HG02870 (cell line): ENCODE measurements at regions not wholly inside any gene's neighbourhood (a gene's known extent, or its start where the extent isn't known, plus 50 kb on each side); places are given as distances from the start of the nearest gene placed in this dataset.
"Not testable (repeated sequence)": the region's sequence is repeated elsewhere in the genome, so short reads cannot be mapped to it uniquely, and the experiment has no call there.

Experiments used
- ATAC-seq: cut with Tn5 transposase; IDR thresholded peaks from one replicate; pipeline ENCODE4 v1.9.1; 2021; ENCODE audit warnings: mild to moderate bottlenecking, moderate library complexity; ENCODE audit not compliant: unreplicated experiment

DNA sequence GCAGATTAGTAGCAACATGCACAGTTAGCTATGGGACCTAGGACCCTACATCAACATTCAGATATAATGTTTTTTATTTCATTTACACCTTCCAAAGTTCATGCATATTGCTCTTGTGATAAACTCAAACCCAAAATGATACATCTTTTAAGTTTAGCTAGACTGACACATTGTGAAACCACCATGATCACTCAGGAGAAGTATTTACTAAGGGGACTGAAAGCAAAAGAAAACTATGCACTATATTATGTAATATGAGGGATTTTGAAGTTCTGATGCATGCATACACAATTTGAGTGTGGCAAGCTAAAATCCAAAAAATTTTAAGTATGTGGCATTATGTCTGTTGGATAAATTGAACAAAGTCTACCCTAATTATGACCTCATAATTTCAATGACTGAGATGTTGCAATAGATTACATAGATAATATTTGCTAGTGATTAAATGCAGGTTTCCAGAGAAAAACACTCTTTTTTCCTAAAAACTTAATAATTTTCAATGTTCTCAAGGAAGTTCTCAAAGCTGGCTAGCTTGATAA, 914.8 kb upstream of the GRIA3 start:
- no peak for ATAC-seq

- no peak for ATAC-seq
These were observed 913.1 kb upstream of the GRIA3 start for GRCh38 chrX:122270809-122271494.

DNA sequence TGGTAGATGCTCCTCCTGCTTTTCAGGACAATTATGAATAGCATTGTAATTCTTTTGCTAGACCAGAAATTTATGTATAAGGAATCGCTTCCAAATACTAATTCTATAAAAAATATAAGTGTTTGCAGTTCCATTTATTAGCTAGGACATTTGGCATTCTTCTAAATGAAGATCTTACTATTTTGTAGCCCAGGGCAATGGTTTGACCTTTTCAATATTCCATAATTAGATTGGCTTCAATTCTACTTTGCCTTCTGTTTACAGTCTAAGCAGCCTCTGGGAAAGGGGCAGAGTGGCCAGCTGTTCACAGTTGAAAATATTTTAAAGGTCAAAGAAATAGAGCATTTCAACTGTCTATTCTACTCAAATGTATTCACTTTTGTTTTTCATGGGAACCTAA, 912.1 kb upstream of the GRIA3 start:
- ATAC-seq: no peak

DNA sequence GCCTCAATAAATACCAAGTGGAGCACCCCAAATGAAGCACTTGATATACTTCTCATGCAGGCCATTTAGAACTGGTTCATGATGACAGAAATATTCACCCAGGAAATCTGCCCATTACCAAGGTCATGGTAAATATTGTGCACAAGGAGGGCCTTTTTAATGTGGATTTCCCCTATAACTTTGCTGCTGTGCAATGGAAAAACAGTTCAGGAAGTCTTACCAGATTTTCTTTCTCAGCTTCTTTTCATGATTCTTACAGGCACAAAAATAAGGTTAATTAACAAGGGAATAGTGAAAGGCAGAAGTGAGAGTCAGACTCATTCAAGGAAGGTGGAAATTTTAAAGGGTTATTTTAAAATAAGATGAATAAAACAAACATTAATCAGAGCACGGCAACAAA, 904.3 kb upstream of the GRIA3 start:
- ATAC-seq: no peak

- not testable (repeated sequence) for ATAC-seq
These were observed 884.3 kb upstream of the GRIA3 start for GRCh38 chrX:122299822-122300221.

GRCh38 chrX:122301491-122301890, 882.6 kb upstream of the GRIA3 start:
- ATAC-seq: no peak

DNA sequence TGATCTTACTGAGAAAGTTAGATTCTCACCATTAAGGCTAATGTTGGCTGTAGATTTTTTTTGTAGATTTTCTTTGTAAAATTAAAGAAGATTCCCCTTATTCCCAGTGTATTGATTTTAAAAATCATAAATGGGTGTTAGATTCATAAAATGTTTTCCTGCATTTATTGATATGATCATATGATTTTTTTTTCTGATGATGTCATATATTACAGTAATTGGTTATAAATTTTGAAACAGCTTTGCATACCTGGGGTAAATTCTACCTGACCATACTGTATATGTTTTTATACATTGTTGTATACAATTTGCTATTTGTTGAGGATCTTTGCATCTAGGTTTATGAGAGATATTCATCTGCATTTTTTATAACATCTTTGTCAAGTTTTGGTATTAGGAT, 880.3 kb upstream of the GRIA3 start:
- no peak for ATAC-seq

DNA sequence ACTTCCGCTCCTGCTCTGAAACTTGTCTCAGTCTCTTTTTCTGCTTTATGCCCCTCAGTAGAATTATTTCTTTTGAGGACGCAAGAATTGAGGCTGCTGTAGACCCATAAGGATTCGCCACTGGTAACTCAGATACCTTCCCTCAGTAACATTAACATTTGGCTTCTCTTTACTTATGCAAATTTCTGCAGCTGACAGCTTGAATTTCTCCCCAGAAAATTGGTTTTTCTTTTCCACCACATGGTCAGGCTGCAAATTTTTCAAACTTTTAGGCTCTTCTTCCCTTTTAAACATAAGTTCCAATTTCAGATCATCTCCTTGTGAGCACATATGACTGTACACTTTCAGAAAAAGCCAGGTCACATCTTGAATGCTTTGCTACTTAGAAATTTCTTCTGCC, 839.3 kb upstream of the GRIA3 start:
- ATAC-seq: no peak

GRCh38 chrX:122363112-122363795, 820.8 kb upstream of the GRIA3 start:
- no peak for ATAC-seq

DNA sequence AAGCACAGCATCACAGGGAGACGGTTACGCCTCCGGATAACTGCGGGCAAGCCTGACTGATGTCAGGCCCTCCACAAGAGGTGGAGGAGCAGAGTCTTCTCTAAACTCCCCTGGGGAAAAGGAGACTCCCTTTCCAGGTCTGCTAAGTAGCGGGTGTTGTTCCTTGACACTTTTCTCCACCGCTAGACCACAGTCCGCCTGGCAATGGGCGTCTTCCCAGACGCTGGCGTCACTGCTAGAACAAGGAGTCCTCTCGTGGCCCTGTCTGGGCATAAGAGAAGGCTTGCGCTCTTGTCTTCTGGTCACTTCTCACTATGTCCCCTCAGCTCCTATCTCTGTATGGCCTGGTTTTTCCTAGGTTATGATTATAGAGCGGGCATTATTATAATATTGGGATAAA, 808.5 kb upstream of the GRIA3 start:
- not testable (repeated sequence) for ATAC-seq

- no peak for ATAC-seq
These were observed 795.1 kb upstream of the GRIA3 start for GRCh38 chrX:122389005-122389404.

DNA sequence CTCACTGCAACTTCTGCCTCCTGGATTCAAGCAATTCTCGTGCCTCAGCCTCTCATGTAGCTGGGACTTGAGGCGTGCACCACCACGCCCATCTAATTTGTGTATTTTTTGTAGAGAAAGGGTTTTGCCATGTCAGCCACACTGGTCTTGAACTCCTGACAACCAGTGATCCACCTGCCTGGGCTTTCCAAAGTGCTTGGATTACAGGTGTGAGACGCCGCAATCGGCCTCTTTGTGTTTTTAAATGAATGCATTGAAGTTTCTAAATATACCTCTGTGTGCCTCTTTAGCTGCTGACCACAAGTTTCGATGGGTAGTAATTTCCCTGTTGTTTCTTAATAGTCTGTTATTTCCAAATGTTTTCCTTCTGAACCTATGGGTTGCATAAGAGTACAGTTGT, 765.3 kb upstream of the GRIA3 start:
- no peak for ATAC-seq

DNA sequence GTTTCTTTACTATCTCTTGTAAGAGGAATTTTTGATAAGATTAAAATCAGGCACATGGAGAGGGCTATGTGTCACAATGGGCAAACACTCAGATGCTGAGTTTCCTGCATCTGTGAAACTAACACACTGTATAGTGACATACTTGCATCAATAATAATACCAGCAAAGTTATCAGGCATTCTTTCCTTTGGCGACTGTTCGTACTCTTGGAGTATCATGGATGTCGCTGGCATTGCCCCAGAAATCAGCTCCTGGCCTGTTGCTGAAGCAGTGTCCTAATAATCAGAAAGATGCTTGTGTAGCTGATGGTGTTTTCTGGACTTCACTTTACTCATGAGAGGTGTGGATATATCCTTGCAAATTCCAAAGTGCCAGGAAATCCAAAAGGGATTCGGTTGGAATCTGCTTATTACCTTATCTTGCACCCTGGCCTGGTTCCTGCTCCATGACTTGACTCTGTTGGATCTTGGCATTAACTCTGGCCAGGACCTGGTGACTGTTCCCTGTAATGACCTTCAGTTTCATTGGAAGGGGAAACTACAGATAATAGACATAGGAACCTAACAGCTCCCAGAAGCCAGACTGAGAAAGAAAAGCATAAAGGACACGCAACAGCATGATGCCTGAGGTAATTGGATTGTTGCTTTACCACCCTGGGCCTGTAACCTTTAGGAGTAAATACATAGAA, 762.5 kb upstream of the GRIA3 start:
- no peak for ATAC-seq

DNA sequence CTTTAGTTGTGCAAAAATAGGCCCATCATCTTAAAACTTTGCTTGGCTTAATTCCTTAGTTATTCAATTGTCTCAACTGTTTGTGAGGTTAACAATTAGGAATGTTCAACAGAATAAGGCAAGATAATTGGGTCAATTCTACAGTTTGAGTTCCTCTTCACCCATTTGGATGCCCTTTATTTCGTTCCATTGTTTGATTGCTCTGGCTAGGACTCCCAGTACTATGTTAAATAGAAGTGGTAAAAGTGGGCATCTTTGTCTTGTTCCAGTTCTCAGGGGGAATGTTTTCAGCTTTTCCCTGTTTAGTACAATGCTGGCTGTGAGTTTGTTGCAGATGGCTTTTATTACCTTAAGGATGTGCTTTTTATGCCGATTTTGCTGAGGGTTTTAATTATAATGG, 761.5 kb upstream of the GRIA3 start:
- no peak for ATAC-seq

DNA sequence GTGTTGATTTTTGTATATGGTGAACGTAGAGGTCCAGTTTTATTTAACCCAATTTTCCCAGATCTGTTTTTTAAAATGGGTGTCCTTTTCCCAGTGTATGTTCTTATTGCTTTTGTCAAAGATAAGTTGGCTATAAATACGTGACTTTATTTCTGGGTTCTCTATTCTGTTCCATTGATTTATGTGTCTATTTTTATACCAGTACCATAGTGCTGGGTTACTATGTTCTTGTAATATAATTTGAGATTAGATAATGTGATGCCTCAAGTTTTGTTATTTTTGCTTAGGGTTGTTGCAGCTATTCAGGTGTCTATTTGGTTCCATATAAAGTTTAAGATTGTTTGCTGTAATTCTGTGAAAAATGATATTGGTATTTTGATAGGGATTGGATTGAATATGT, 749.1 kb upstream of the GRIA3 start:
- no peak for ATAC-seq

DNA sequence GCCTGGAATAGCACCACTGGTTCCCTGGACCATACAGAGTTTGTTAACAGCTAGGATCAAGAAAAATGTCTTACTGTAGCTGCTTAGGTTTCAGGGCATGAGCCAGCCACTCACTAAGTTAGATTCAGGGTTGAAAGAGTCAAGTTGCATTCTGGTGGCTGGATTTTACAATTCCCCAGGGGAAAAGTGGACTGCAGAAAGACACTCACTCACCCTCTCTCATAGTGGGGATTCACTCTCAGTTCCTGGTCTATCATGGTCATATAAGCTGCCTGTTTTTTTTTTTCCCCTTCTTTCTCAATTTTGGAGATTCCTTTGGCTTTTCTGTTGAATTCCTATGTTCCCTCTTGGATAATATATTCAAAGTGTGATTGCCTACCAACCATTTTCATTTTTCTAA, 744.2 kb upstream of the GRIA3 start:
- no peak for ATAC-seq

DNA sequence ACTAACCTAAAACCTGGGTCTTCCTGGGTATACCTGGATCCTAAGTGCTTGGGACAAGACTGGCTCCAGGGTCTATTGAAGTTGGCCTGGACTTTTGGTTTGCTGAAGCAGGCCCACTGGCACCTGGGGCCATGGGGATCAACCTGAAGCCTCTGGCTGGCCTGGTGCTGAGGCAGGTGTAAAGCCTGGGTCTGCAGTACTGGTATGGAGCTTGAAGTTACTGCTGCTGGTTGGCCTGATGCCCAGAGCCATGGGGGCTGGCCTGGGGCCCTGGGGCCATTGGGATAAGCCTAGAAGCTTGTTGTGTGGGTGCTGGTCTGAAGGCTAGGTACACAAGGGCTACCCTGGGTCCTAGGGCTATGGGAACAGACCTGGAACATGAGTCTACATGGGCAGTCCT, 743.2 kb upstream of the GRIA3 start:
- ATAC-seq: no peak

- ATAC-seq: no peak
These were observed 742.6 kb upstream of the GRIA3 start for GRCh38 chrX:122441451-122441850.

DNA sequence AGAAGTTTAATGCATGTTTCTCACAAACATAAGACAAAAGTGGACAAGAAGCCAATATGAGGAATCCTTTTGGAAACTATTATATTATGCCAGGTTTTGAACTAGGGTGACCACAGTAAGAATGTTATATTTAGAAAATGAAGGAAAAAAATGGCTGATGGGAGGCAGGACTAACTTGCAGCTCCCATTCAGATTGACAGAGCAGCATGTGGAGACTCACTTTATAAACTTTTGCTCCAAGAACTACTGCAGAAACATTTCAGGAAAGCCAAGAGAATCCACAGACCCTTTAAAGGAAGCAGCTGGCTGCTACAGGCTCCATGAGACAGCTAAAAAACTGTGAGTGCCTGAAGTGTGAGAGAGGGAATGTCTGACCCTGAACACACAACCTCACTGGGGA, 738.6 kb upstream of the GRIA3 start:
- no peak for ATAC-seq

GRCh38 chrX:122464341-122464740, 719.7 kb upstream of the GRIA3 start:
- ATAC-seq: no peak

- no peak for ATAC-seq
These were observed 708.8 kb upstream of the GRIA3 start for GRCh38 chrX:122475306-122475705.

DNA sequence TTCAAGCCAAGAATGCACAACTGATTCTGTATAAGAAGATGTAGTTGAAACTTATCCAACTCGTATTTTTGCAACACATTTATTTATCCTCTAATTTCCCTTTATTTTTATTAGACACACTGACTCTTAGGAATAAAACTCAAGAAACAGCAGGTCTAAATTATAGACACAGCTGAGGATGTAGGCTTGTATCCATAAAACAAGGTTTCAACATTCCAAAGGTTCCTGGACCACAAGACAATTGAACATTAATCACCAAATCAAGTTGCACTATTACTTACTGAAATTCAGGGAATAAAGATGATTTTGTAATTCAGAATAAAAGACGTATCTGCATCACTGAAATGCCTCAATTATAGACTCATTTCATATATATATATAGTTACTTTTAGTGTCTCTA, 683.5 kb upstream of the GRIA3 start:
- no peak for ATAC-seq
